Liver (tissue), 3 donors: ENCODE measurements at regions not wholly inside any gene's neighbourhood (a gene's known extent, or its start where the extent isn't known, plus 50 kb on each side); places are given as distances from the start of the nearest gene placed in this dataset.

Experiments
- CTCF ChIP-seq: fragments of 150-350 bp; IDR thresholded peaks from 2 replicates; pipeline ENCODE4 v1.5.1; 2017; ENCODE audit warnings: improper control_type of control experiment, low read depth, low read length; ENCODE audit not compliant: missing input control
- EGR1 ChIP-seq, 2 donors: IDR thresholded peaks; 2 replicates each; pipeline ENCODE4 v1.6.1; 2016 to 2018; ENCODE audit warnings: antibody characterized with exemption in 2 of 2, low read depth in 2 of 2
- FOXA1 ChIP-seq: IDR thresholded peaks from 2 replicates; pipeline ENCODE4 v1.6.1; 2016; ENCODE audit warnings: antibody characterized with exemption
- MAX ChIP-seq: IDR thresholded peaks from 2 replicates; pipeline ENCODE4 v1.6.1; 2016; ENCODE audit warnings: antibody characterized with exemption
- RAD21 ChIP-seq, 2 donors: IDR thresholded peaks; 2 replicates each; pipeline ENCODE4 v1.6.1; 2016; ENCODE audit warnings: antibody characterized with exemption in 2 of 2, mild to moderate bottlenecking in 2 of 2
- REST ChIP-seq: IDR thresholded peaks from 2 replicates; pipeline ENCODE4 v1.6.1; 2016; ENCODE audit warnings: antibody characterized with exemption, mild to moderate bottlenecking
- SP1 ChIP-seq: IDR thresholded peaks from 2 replicates; pipeline ENCODE4 v1.6.1; 2018; ENCODE audit warnings: antibody characterized with exemption, mild to moderate bottlenecking
- TAF1 ChIP-seq: conservative IDR thresholded peaks from 2 replicates; pipeline ENCODE4 v1.6.1; 2016; ENCODE audit warnings: antibody characterized with exemption, mild to moderate bottlenecking
- donor health status: healthy.
- donor health status: healthy.

GRCh38 chr17:63041722-63042121, 75.7 kb downstream of the TANC2 start:
- TF ChIP-seq CTCF: no peak
- no peak for TF ChIP-seq FOXA1
- TF ChIP-seq RAD21 (IDR thresholded peaks at IDR 0.05): no peak
- no peak for TF ChIP-seq SP1
- no peak for TF ChIP-seq TAF1
- TF ChIP-seq REST: no peak
- no peak for TF ChIP-seq EGR1 (IDR thresholded peaks at IDR 0.05; ENCODE audit: low read depth in 2 of 2)
- TF ChIP-seq MAX: no peak
